RPMI7951 (cell line): ENCODE measurements at regions not wholly inside any gene's neighbourhood (a gene's known extent, or its start where the extent isn't known, plus 50 kb on each side); places are given as distances from the start of the nearest gene placed in this dataset.
"Not testable (repeated sequence)": the region's sequence is repeated elsewhere in the genome, so short reads cannot be mapped to it uniquely, and the experiment has no call there.

Source experiments
- DNase-seq: peaks from one replicate; pipeline ENCODE4 v3.0.0-alpha.2; 2012; ENCODE audit warnings: low read depth

DNA sequence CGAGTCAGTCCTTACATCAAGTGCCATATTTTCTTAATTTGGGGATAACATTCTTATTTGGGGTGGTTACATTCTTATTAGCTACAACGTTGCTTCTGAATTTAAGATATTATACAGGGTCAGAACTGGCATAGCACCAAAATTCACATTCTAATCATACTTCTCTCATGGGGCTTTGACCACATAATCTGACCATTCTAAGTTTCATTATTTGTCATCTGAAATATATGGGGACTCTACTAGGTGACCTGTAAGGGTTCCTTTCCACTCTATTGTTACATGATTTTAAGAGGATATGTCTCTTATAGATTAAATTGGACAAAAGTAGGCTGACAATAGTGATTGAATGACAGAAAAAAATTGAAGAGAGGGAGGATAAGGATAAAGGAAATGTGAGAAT is 536.5 kb downstream of the KCTD12 start:
- DNase-seq: no peak

DNA sequence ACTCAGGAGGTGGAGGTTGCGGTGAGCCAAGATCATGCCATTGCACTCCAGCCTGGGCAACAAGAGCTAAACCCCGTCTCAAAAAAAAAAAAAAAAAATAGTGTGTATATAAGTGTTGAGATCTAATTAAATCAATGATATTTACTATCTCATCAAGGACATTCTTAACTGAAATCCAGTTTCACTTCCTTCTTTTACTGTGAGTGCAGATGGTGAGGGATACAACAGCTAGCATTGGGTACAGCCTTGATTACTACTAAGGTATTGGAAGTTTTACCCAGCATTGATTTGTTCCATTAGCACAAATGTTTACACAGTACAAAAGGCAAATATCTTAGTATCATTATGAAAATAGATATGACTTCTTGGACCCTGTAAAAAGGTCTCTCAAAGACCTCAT is 546.6 kb downstream of the KCTD12 start:
- no peak for DNase-seq

DNA sequence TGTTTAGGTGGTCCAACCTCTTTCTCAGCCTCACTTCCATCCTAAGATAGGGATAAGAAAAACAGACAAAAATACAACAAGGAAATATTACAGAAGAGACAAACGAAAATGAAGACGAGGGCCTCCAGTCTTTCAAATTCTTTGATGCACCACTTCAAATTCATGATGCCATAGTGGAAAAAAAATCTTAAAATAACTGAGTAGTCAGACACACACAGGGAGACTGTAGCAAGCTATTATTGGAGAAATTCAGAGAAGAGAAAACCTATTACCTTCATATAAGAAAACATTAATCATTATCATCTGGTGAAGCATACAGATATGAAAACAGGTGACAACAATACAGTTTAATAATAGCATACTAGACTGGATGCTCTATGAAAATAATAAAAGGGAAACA is 548.2 kb downstream of the KCTD12 start:
- DNase-seq: no peak

DNA sequence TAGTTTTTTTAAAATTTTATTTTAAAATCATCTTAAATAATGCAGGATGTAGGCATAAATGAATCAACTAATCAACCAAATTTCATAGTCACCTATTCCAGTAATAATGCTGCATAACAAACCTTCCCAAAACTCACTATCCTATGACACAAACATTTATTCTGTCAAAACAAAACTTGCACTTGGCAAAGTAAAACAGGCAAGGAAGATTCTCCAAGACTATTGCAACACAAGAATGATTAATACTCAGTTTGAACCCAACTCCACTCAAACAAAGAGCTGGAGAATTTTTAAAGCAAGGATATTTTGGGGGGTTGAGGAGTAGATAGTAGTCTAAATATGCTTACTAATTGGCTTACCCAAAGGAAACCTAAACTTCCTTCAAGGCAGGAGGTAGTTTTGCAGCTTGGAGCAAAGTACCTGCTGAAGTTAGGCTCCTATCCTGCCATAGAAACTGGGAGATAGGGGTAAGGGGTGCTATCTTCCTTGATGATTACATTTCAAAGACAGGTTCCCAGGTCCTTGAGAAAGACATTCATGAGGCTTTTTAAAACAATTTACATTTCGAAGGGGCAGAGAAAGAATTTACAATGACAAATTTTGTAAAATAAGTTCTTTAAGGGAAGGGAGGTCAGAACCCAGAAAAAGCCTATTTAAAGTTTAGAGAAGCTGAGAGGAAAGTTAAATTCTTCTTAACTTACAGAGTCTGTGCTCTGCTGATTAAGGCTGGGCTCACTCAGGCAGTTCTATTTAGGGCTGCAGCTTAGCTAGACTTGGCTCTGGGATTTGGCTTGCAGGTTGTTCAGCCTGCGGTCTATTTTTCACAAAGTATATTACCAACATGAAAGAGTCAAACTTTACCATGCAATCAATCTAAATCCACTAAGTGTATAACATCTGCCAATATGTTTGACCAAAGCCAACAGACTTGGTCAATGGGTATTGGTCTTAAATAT is 549.0 kb downstream of the KCTD12 start:
- DNase-seq: no peak

DNA sequence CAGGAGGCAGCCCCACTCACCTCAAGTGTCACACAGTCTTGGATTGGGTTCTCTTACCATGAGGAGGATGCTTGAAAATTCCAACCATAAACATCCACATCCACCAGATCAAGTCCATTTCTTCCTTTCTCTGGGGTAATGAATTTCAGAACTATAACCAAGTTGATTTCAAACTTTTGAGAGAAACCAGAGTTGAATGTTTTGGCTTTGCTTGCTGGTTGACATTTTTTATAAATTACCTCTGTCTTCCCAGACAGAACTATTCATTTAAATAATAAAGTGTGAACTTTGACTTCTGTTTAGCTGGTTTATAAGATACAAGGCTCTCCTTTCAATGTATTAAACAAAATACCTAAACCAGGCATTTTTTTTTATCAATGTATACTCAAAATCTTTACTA is 550.7 kb downstream of the KCTD12 start:
- DNase-seq: no peak

DNA sequence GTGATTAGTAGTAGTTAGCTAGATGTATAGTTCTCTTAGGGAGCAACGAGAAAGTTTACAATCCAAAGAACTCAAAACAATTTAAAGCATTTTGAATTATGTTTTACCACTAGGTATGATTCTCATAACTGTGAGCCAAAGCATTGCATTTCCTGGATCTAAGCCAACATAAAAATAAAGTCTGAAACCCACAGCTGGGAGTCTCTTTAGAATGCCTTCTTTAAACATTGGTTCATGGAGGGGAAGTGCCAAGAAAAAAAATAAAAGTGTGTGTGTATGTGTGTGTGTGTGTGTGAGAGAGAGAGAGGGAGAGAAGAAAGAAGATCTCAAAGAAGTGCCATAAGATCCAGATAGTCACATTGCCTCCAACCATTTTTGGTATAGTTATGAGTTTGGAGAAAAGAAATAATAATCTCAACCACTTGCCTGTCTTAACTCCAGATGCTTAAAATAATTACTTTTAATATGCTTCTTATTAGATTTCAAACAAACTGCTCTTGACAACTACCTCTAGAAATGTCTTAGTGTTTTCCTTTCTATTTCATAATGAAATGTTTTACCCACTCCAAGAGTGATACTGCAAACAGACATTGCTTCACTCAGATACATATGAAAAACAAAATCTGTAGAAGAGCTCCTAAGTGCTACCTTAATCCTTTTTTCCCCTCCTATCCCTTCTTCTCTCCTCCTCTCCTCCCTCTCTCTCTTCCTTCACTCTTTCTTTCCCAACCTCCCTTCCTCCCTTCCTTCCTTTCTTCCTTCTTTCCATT is 554.1 kb downstream of the KCTD12 start:
- DNase-seq: no peak

DNA sequence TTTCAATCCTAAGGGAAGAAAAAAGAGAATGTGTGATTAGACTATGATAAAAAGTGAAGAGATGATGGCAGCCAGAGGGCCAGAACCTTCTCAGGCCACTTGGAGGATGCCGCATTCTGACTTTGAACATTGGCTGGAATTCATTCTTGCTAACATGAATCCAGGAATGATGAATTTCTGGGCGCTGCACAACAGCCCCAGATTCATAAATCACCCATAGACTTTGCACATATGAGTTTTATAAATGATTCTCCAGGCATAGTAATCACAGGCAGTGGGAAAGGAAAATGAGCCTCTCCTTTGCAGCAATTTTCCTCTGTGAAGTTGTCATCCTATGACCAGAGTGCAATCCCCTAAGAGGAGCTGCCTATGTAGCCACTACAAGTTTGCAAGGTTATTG is 555.4 kb downstream of the KCTD12 start:
- no peak for DNase-seq

DNA sequence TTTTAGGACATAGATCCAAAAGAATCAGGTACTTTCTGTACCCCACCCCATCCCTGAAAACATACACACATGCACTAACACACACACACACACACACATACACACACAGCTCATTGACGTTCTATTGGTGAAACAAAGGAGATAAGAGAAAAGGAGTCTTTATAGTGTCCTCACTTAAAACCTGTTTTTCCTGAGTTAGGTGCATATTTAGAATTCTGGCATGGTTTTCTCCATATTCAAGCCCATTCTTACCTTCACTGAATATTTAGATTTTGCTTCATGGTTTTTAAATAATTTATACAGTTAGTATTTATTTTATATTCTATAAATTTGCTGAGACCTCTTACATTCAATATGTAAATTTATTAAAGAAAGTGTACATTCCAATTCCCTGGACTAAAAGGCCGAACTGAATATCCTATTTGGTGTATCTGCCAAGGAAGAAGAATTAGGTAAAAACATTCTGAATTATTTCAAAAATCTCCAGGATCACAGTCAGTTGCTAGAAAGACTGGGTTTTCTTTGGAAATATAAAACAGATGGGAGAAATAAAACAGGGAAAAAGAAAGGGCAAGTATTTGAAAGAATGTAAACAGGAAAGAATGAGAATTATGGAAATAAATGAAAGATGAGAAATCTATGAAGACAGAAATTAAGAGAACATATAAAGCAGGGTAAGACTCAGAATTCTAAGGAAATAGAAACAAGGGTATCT is 556.2 kb downstream of the KCTD12 start:
- no peak for DNase-seq

DNA sequence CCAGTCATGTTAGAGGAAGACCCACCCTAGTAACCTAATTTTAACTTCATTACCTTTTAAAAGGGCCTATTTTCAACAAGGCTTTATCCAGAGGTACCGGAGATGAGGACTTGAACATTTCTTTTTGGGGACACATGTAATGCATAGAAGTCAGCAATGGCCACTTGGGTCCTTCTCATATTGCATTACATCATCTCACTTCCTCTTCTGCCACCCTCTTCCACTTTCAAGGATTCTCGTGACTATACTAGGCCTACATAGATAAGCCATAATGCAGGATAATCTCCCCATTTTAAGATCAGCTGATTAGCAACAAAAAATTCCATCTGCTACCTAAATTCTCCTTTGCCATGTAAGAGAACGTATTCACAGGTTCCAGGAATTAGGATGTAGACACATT is 557.2 kb downstream of the KCTD12 start:
- no peak for DNase-seq

DNA sequence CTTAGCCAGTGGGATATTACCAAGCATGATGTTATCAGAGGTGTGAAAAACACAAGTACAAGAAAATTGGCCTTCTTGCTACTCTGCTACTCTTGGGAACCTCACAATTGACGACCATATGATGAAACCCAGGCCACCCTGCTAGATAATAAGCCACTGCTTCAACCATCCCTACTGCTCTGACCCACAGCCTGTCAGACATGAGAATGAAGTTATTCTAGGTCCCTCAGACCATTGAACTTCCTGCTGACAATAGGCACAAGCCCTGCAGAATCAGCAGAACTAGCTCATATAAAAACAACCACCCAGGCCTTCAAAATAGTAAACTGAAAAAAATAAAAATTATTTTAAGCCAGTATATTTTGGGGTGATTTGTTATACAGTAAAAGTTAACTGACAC is 559.9 kb downstream of the KCTD12 start:
- DNase-seq: no peak

DNA sequence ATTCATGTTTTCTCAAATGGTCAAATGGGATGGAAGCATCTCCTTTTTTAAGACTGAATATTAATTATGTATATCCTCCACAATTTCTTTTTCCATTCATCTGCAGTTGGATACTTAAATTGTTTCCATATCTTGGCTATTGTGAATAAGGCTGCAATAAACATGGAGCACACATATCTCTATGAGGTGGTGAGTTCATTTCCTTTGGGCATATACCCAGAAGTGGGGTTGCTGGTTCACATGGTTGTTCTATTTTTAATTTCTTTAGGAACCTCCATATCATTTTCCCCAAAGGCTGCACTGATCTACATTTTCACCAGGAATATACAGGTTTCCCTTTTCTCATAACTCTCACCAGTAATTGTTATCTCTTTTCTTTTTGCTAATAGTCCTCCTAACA is 566.3 kb downstream of the KCTD12 start:
- no peak for DNase-seq

DNA sequence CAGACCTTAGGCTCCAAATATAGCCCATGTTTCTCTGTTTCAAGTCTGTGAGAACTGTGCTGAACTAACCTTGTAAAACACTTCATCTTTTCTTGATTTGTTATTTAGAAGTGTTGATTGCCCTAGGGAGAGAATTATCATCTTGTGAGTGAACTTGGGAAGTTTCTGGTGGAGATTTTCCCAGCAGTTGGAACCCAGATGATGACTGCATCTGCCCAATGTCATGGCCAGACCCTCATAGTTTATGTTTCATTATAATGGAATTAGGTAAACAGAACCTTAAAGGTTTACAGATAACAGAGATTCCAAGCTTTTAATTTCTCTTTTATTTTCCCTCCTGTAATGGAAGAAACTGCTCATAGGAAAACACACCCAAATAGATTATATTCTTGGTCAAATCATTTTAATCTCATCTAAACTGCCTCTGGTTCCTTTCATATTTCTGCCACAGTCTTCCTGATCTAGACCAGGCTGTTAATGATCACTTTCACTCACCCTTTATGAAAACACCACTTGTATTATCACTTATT is 569.1 kb downstream of the KCTD12 start:
- DNase-seq: no peak

DNA sequence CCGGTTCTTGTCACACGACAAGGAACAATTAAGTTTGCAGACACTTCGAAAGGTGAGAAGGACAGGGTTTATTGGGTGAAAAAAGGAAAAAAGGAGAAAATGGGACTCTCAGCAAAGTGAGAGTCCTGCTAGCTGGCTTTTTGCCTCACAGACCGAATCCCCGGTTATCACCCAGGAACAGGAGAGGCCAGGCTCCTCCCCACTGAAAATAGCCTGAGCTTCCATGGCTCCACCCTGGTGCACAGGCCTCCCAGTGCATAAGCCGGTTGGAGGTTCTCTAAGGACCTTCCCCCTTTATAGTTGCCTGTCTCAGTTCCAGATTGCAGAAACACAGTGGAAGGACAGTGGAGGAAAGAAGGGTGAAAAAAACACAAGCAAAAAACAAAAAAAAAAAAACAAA is 571.7 kb downstream of the KCTD12 start:
- DNase-seq: no peak

DNA sequence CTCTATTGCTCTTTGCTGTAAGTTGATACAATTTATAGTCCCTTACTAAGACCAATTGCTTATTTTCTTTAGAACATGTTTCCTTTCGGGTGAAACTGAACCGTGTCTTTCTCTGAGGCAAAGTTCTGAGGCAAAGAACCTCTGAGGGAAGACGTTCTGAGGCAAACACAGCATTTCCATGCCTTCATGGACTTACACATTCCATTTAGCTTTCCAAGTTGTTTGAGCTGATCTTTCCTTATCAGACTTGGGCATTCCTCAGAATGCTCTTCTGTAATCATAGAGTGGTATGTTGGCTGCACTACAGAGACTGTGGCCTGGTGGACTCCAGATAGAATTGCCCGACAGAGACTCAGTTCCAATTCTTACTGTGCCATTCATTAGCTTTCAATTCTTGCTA is 579.1 kb downstream of the KCTD12 start:
- DNase-seq: no peak

DNA sequence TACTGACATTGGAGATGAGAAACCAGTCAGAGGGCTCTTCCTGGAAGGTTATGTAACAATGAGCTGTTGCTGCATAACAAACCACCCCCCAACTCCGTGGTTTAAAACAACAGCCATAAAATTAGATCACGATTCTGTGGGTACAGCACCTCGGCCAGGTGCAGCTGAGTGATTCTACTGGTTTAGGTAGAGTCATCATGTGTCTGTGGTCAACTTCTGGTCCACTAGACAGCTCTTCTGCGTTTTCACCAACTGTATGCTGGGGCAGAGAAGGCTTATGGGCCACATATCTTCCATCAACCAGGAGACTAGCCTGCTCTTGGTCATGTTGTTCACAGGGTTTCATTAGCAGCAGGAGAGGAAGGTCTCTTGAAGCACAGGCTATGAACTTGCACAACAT is 585.5 kb downstream of the KCTD12 start:
- no peak for DNase-seq

DNA sequence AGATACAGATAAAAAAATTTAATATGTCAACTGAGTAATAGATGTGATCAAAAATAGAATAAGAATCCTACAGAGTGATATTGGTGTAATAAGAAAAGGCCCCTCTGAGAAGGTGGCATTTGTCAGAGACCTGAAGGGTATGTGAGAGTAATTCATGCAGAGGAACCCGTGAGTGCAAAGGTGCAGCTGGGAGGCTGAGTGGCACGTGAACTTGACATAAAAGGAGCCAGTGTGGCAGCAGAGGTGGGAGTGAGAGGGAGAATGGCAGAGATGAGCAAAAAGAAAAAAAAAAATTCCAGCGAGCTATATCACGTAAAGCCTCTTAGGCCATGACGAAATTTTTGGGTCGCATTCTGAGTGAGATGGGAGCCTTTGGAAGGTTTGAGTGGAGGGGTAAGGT is 588.9 kb downstream of the KCTD12 start:
- DNase-seq: no peak

DNA sequence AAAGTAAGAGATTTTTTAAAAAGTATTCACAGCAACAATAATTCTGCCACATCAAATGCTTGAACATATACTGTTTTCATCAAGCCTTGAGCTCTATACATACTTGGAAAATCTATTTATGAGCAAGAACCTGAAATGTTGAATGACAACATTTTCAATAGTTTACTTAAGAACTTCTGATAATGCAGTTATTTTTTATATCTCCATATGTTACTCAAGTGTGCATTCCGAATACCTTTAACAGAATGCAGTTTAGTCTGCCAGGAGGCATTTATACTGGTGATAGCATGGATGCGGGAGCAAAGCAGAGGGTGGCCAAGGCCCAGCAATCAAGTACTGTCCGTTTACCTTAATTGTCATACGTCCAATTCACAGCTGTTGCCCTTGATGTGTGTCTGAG is 589.5 kb downstream of the KCTD12 start:
- no peak for DNase-seq

DNA sequence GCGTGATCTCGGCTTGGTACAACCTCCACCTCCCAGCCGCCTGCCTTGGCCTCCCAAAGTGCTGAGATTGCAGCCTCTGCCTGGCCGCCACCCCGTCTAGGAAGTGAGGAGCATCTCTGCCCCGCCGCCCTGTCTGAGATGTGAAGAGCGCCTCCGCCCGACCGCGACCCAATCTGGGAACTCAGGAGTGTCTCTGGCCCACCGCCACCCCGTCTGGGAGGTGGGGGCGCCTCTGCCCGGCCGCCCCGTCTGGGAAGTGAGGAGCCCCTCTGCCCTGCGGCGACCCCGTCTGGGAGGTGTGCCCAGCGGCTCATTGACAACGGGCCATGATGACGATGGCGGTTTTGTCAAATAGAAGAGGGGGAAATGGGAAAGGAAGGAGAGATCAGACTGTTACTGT is 591.2 kb downstream of the KCTD12 start:
- not testable (repeated sequence) for DNase-seq

DNA sequence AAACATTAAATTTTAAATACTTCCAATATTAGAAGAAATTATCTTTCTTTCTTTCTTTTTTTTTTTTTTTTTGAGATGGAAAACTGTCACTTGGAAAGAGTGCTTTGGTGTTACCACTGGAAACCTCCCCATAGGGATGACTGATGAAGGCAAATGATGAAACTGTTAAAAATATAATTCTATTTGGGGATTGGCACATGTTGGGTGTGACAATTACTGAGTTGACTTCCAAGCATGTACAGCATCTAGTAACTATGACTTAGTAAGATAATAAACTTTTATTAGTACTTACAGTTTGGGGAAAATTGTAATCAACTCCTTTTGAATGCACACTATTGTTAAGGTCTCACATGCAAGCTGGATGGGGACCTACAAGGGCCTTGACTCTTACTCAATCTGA is 592.5 kb downstream of the KCTD12 start:
- DNase-seq: no peak

DNA sequence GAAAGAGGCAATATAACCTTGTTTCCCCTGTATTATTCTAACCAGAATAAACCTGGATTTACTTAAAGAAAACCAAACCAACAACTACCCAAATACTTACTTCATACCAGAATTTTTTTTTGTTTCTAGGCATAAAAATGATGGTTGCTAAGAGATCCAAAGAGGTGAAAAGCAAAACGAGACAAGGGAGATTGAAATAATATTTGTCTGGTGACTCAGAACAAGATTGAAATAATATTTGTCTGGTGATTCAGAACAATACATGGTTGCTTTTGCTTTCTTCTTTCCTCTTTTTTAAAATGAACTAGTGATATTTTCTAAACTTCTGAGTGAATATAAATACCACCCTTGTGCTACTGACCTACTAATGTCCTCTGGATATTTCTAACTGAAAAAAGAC is 592.9 kb downstream of the KCTD12 start:
- no peak for DNase-seq

DNA sequence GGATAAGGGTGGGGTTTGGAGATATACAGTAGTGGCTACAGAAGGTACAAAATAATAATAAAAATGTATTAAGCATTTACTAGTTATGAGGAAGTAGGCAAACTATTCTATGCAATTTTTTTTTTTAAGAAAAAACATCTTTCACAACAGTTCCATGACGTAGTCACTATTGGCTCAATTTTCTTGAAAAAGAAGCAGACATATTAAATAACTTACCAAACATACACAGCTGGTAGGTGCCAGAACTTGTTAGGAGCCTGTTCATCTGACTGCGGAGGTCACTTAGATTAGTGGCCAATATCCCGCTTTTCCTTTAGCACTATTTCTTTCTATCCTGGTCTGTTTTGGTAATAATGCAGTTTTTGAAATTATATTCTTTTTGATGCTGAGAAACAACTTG is 593.5 kb downstream of the KCTD12 start:
- no peak for DNase-seq

DNA sequence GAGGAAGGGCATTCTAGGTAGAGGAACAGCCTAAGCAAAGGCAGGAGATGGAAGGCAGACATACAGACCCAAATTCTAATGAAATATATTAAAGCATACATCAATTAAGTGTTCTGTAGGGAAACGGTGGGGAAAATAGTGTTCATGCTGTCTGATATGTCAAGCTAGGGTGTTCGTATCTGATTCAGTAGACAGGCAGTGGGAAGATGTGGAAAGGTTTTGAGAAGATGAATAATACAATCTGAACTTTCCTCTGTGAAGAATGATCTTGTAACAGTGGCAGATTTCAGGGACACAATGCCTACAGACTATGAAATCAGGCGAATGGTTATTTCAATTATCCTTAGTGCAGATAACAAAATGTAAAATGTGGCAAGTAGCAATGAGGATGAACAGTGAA is 594.2 kb downstream of the KCTD12 start:
- no peak for DNase-seq
